Fibroblast of pulmonary artery (primary cell): ENCODE measurements at regions not wholly inside any gene's neighbourhood (a gene's known extent, or its start where the extent isn't known, plus 50 kb on each side); places are given as distances from the start of the nearest gene placed in this dataset.
"Not testable (repeated sequence)": the region's sequence is repeated elsewhere in the genome, so short reads cannot be mapped to it uniquely, and the experiment has no call there.

ENCODE experiments used
- DNase-seq: peaks from one replicate; pipeline ENCODE4 v3.0.0-alpha.2; 2010; ENCODE audit warnings: low read depth
- H3K4me3 ChIP-seq: replicated peaks from 2 replicates; pipeline ENCODE4 v1.5.1; 2011; ENCODE audit warnings: low read depth, mild to moderate bottlenecking, control low read depth, low read length, moderate library complexity
- CTCF ChIP-seq: IDR thresholded peaks from 2 replicates; pipeline ENCODE4 v1.5.1; 2011; ENCODE audit warnings: mild to moderate bottlenecking, control low read depth, low read length, inconsistent platforms; ENCODE audit errors: missing control alignments

GRCh38 chr7:121504482-121504881 lies 108.4 kb upstream of the FAM3C start:
- no peak for TF ChIP-seq CTCF
- DNase-seq: peak; percentile 88
- no peak overlapping the region for H3K4me3 ChIP-seq

DNA sequence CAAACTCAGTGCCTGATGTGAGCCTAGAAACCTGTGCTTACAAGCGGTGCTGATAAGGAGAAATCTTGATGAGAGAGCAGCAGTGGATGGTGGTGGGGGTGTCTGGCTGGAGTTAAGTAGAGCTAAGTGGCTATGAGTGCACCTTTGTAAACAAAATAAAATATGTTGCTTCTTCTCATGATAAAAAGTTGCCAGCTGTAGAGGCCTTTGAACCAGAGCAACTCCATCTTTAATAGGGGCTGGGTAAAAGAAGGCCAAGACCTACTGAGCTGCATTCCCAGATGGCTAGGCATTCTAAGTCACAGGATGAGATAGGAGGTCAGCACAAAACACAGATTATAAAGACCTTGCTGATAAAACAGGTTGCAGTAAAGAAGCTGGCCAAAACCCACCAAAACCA lies 107.6 kb upstream of the FAM3C start:
- no peak for DNase-seq
- no peak overlapping the region for H3K4me3 ChIP-seq
- TF ChIP-seq CTCF: no peak

DNA sequence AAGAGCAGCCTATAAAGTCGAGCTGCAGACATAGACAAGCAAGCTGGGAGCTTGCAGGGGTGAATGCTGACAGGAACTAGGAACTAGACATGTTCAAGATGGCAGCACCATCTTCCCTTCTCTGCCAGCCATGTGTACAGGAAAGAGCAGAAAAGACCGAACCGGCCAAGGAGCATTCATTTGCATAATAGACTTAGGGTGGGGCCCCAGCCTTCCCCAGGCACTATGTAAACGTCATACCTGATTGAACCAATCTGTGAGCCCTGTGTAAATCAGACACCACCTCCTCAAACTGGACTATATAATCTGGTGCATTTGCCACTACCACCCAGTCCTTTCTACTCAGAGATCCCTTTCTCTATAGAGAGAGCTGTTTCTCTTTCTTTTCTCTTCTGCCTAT lies 106.9 kb upstream of the FAM3C start:
- no peak for DNase-seq
- TF ChIP-seq CTCF: no peak
- H3K4me3 ChIP-seq: no peak overlapping the region

- DNase-seq: no peak
- no peak overlapping the region for H3K4me3 ChIP-seq
- TF ChIP-seq CTCF: no peak
Observed at GRCh38 chr7:121501566-121501965, 105.5 kb upstream of the FAM3C start.

- no peak overlapping the region for H3K4me3 ChIP-seq
- DNase-seq: no peak
- no peak for TF ChIP-seq CTCF
Observed at GRCh38 chr7:121500360-121501058, 104.4 kb upstream of the FAM3C start.

DNA sequence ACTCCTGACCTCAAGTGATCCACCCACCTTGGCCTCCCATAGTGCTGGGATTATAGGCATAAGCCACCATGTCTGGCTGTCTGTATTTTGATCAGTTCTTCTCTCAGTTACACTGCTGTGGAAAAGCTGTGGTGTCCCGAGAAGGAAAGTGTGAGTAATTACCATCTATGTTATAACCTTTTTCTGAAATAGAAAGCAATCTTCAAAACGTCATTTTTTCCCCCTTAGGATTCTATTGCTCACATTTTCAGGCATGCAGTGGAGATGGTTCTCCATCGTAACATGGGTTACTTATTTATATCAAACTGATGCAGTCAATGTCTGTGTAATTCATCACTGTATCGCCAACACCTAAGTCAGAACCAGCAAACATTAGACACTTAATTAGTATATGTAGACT lies 103.5 kb upstream of the FAM3C start:
- H3K4me3 ChIP-seq: no peak overlapping the region
- no peak for DNase-seq
- no peak for TF ChIP-seq CTCF

DNA sequence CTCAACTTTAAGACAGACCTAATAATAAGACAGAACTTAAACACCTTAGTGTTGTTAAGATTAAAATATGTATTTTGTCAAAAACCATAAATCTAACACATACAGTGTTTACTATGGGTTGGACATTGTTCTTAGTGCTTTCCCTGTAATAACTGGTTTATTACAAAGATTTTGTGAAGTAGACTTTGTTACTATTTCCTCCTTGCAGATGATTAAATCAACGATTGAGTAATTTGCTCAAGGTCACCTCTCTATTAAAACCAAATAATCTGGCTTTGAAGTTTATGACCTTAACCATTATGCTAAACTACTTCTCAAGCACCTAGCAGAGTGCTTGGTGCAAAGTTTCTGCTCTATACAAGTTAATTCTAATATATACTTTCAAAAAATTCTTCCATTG lies 102.7 kb upstream of the FAM3C start:
- no peak for DNase-seq
- TF ChIP-seq CTCF: no peak
- H3K4me3 ChIP-seq: no peak overlapping the region

DNA sequence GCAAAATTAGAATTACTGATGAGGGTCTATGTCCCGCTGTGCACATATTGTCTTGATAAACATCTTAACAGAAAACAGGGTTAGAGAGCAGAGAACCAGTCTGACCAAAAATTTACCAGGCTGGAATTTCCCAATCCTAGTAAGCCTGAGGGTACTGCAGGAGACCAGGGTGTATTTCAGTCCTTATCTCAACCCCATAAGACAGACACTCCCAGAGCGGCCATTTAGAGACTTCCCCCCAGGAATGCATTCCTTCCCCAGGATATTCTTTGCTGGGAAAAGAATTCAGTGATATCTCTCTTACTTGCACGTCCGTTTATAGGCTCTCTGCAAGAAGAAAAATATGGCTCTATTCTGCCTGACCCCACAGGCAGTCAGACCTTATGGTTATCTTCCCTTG lies 101.4 kb upstream of the FAM3C start:
- not testable (repeated sequence) for H3K4me3 ChIP-seq, DNase-seq
